ENCODE measurements at regions not wholly inside any gene's neighbourhood (a gene's known extent, or its start where the extent isn't known, plus 50 kb on each side); places are given as distances from the start of the nearest gene placed in this dataset.

DNA sequence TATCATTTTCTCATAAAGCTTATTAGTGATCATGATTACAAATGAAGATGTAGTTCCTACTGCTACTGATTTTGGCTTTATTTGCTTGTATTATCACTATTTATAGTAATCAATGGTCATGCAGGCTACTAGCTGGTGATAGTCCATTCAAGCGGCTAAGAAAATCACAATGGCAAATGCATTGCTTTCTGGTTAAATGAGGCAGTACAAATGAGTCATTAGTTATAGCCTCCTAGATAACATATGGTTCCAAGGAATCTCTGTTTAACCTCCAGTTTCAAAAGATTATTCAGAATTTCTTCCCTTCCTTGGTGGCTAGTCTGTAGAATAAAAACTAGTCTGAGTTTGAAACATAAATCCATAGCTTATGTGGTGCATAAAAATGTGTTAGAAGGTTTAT, 141.3 kb upstream of the HTR2A start:
- no peak overlapping the region for H3K9ac ChIP-seq (ENCODE audit: low read depth, low read length, poor library complexity, severe bottlenecking)

DNA sequence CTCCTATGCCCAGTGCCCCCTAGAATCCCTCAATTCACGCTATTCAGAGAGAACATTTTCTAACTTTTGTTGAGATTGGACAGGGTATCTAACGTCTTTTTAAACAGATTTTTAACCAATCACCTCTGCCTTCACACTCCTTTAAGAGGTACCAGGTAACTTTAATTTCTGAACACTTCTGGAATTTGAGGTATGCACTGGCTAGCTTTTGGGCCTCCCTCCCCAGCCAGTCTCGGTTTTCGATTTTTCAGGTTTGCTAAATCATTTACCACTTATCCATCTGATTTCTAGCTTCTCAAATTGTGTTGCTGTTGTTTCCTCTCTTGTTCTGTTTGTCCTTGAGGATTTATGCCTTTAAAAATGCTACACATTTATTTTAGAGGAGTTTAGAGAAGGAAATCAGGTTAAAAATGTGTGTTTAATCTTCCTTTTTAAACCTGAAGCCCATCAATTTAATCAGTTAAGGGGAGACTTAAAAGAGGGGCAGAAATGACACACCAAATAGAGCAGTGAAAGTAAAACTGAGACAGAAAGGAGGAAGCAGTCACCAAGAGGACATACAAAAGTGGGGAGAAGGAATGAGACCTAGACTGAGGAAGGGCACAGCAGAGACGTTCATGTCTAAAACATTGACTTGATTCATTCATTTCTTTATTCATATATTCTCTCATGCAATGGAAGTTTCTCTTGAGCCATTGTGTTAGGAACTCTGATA, 139.6 kb upstream of the HTR2A start:
- H3K27me3 ChIP-seq (ENCODE audit: insufficient read depth, low read length, poor library complexity, severe bottlenecking) = no peaks in the 10 kb centered on the region
- H2AFZ ChIP-seq (ENCODE audit: low read length) = no peak overlapping the region
- H3K4me2 ChIP-seq (ENCODE audit: low read depth, low read length, poor library complexity, severe bottlenecking) = no peak overlapping the region
- no peaks in the 10 kb centered on the region for H3K4me1 ChIP-seq (ENCODE audit: insufficient read depth, low read length, poor library complexity, severe bottlenecking)
- no peaks in the 10 kb centered on the region for H3K79me2 ChIP-seq (ENCODE audit: insufficient read depth, low read length)
- H3K9me3 ChIP-seq (ENCODE audit: insufficient read depth, low read depth, low read length) = no peaks in the 10 kb centered on the region
- TF ChIP-seq EZH2phosphoT487 (IDR thresholded peaks at IDR 0.05; ENCODE audit: borderline replicate concordance) = no peak
- TF ChIP-seq, protein P1, sequence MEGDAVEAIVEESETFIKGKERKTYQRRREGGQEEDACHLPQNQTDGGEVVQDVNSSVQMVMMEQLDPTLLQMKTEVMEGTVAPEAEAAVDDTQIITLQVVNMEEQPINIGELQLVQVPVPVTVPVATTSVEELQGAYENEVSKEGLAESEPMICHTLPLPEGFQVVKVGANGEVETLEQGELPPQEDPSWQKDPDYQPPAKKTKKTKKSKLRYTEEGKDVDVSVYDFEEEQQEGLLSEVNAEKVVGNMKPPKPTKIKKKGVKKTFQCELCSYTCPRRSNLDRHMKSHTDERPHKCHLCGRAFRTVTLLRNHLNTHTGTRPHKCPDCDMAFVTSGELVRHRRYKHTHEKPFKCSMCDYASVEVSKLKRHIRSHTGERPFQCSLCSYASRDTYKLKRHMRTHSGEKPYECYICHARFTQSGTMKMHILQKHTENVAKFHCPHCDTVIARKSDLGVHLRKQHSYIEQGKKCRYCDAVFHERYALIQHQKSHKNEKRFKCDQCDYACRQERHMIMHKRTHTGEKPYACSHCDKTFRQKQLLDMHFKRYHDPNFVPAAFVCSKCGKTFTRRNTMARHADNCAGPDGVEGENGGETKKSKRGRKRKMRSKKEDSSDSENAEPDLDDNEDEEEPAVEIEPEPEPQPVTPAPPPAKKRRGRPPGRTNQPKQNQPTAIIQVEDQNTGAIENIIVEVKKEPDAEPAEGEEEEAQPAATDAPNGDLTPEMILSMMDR (conservative IDR thresholded peaks at IDR 0.05; ENCODE audit: low read length) = no peak
- H3K4me3 ChIP-seq (ENCODE audit: low read length, poor library complexity, severe bottlenecking) = no peak overlapping the region
- H3K36me3 ChIP-seq (ENCODE audit: insufficient read depth, low read length) = no peaks in the 10 kb centered on the region
- H3K9ac ChIP-seq (ENCODE audit: low read depth, low read length, poor library complexity, severe bottlenecking) = no peak overlapping the region
- H4K20me1 ChIP-seq (ENCODE audit: insufficient read depth, low read length, poor library complexity, severe bottlenecking) = no peaks in the 10 kb centered on the region
- H3F3A ChIP-seq (ENCODE audit: low read depth) = no peaks in the 10 kb centered on the region
- no peaks in the 10 kb centered on the region for H3K9me2 ChIP-seq (replicated peaks; ENCODE audit: low read depth, low read length)

More for the DNA sequence above, 141.3 kb upstream of the HTR2A start:
- Histone ChIP-seq H4K20me1 (ENCODE audit: insufficient read depth, low read length, poor library complexity, severe bottlenecking) (no peaks in the 10 kb centered on the region), H3K9me3 (ENCODE audit: insufficient read depth, low read depth, low read length) (no peaks in the 10 kb centered on the region), H3K4me1 (ENCODE audit: insufficient read depth, low read length, poor library complexity, severe bottlenecking) (no peaks in the 10 kb centered on the region), H2AFZ (ENCODE audit: low read length) (no peak overlapping the region), H3K4me3 (ENCODE audit: low read length, poor library complexity, severe bottlenecking) (no peak overlapping the region), H3K36me3 (ENCODE audit: insufficient read depth, low read length) (no peaks in the 10 kb centered on the region), H3K9me2 (replicated peaks; ENCODE audit: low read depth, low read length) (no peaks in the 10 kb centered on the region), H3K27me3 (ENCODE audit: insufficient read depth, low read length, poor library complexity, severe bottlenecking) (no peaks in the 10 kb centered on the region), H3K79me2 (ENCODE audit: insufficient read depth, low read length) (no peaks in the 10 kb centered on the region), H3F3A (ENCODE audit: low read depth) (no peaks in the 10 kb centered on the region), H3K4me2 (ENCODE audit: low read depth, low read length, poor library complexity, severe bottlenecking) (no peak overlapping the region)
- TF ChIP-seq EZH2phosphoT487 (IDR thresholded peaks at IDR 0.05; ENCODE audit: borderline replicate concordance) = no peak
- TF ChIP-seq, protein P1 (conservative IDR thresholded peaks at IDR 0.05; ENCODE audit: low read length) = no peak

DNA sequence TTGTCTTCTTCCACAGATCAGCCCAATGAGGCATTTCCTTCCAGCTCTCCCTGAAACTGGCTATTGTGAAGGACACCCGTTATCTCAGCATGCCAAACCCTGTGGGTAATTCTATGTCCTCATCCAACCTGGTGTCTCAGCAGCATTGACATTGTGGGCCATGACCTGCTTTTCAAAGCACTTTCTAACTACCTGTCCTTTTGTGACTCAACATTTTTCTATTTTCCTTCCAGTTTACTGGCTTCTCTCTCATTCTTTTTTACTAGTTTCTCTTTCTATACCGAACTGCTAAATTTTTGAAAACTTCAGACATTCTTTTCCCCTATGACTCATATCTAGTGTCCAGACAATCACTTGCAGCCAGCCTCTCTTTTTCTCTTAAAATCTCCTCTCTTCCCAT, 136.4 kb upstream of the HTR2A start:
- Histone ChIP-seq H3K27me3 (ENCODE audit: insufficient read depth, low read length, poor library complexity, severe bottlenecking) (no peaks in the 10 kb centered on the region), H2AFZ (ENCODE audit: low read length) (no peak overlapping the region), H3K9me3 (ENCODE audit: insufficient read depth, low read depth, low read length) (no peaks in the 10 kb centered on the region), H3K4me2 (ENCODE audit: low read depth, low read length, poor library complexity, severe bottlenecking) (no peak overlapping the region), H3K36me3 (ENCODE audit: insufficient read depth, low read length) (no peaks in the 10 kb centered on the region), H3K79me2 (ENCODE audit: insufficient read depth, low read length) (no peaks in the 10 kb centered on the region), H4K20me1 (ENCODE audit: insufficient read depth, low read length, poor library complexity, severe bottlenecking) (no peaks in the 10 kb centered on the region), H3F3A (ENCODE audit: low read depth) (no peaks in the 10 kb centered on the region), H3K9me2 (replicated peaks; ENCODE audit: low read depth, low read length) (no peaks in the 10 kb centered on the region), H3K9ac (ENCODE audit: low read depth, low read length, poor library complexity, severe bottlenecking) (no peak overlapping the region), H3K4me3 (ENCODE audit: low read length, poor library complexity, severe bottlenecking) (no peak overlapping the region), H3K4me1 (ENCODE audit: insufficient read depth, low read length, poor library complexity, severe bottlenecking) (no peaks in the 10 kb centered on the region)
- TF ChIP-seq, protein P1 (conservative IDR thresholded peaks at IDR 0.05; ENCODE audit: low read length) = no peak
- TF ChIP-seq EZH2phosphoT487 (IDR thresholded peaks at IDR 0.05; ENCODE audit: borderline replicate concordance) = no peak

Data from Loucy (cell line).